C1 segment of cervical spinal cord (tissue), 14 donors: ENCODE measurements at regions not wholly inside any gene's neighbourhood (a gene's known extent, or its start where the extent isn't known, plus 50 kb on each side); places are given as distances from the start of the nearest gene placed in this dataset.
"Not testable (repeated sequence)": the region's sequence is repeated elsewhere in the genome, so short reads cannot be mapped to it uniquely, and the experiment has no call there.

Source experiments
- DNase-seq, 14 donors: peaks; one replicate each; lab custom pipeline; 2025; lab: John Stamatoyannopoulos, UW

DNA sequence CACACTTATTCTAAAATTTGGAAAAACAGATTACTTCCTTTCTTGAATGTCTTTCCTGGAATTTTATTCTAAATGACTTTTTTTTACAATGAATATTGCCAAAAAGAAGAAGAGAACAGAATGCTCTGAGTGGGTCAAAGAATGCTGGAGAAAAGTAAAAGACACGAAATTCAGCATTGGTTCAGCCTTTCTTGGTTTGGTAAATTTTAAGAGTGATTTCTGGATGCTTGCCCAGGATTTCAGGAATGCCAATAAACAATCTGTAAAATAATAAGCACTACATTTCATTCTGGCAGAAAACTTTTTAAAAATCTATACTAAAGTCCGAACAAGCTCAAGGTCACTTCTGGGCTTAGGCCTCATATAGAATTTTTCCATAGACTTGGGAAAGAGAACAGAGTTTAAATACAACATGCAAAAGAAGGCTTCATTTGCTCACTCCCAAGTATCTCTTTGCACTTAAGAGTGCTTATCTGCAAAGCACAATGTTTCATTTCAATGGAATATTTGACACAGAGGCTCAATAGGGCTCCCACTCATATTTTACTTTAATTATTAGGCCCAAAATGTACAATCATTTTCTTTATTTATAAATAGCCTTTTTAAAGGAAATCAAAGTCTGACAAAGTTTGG, 359.5 kb upstream of the ANKRD30A start:
- DNase-seq: no peak

GRCh38 chr10:36764823-36765222, 360.6 kb upstream of the ANKRD30A start:
- DNase-seq: no peak

- no peak for DNase-seq
These were observed 364.3 kb upstream of the ANKRD30A start for GRCh38 chr10:36761121-36761520.

GRCh38 chr10:36759141-36759805, 366.1 kb upstream of the ANKRD30A start:
- no peak for DNase-seq

DNA sequence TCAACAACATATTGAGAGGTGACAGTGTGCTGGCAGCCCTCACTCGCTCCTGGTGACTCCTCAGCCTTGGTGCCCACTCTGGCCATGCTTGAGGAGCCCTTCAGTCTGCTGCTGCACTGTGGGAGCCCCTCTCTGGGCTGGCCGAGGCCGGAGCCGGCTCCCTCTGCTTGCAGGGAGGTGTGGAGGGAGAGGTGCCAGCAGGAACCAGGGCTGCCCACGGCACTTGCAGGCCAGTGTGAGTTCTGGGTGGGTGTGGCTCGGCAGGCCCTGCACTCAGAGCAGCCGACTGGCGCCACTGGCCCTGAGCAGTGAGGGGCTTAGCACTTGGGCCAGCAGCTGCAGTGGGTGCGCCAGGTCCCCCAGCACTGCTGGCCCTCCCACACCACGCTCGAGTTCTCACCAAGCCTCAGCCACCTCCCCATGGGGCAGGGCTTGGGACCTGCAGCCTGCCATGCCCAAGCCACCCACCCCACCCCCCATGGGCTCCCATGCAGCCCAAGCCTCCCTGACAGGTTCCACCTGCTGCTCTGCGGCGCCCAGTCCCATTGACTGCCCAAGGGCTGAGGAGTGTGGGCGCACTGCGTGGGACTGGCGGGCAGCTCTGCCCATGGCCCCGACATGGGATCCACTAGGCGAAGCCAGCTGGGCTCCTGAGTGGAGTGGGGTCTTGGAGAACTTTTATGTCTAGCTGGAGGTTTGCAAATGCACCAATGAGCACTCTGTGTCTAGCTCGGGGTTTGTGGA, 377.1 kb upstream of the ANKRD30A start:
- DNase-seq: no peak

- no peak for DNase-seq
These were observed 385.4 kb upstream of the ANKRD30A start for GRCh38 chr10:36739884-36740445.

DNA sequence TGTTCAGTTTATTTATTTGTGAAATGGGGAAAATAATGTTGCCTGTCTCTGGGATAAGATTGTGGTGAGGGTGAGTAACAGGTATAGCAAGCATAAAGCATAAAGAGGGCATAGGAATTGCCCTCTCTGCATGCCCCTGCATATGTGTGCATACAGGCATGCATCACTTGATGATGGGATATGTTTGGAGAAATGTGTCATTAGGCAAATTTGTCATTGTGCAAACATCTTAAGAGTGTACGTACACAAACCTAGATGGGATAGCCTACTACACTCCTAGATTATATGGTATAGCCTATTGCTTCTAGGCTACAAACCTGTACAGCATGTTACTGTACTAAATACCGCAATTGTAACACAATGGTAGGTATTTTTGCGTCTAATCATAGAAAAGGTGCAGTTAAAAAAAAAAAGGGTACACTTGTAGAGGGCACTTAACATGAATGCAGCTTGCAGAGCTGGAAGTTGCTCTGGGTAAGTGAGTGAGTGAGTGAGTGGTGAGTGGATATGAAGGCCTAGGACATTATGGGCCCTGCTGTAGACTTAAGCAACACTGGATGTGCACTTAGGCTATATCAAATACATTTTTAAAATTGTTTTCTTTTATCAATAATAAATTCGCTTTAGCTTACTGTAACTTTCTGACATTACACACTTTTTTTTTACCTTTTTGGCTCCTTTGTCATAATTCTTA, 386.5 kb upstream of the ANKRD30A start:
- DNase-seq: no peak

- DNase-seq: no peak
These were observed 389.1 kb upstream of the ANKRD30A start for GRCh38 chr10:36736311-36736710.

DNA sequence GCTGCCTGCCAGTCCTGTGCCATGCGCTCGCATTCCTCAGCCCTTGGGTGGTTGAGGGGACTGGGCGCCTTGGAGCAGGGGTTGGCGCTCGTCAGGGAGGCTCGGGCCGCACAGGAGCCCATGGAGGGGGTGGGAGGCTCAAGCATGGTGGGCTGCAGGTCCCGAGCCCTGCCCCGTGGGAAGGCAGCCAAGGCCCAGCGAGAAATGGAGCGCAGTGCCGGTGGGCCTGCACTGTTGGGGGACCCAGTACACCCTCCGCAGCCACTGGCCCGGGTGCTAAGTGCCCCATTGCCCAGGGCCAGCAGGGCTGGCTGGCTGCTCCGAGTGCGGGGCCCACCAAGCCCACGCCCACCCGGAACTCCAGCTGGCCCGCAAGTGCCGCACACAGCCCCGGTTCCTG, 390.8 kb upstream of the ANKRD30A start:
- not testable (repeated sequence) for DNase-seq

DNA sequence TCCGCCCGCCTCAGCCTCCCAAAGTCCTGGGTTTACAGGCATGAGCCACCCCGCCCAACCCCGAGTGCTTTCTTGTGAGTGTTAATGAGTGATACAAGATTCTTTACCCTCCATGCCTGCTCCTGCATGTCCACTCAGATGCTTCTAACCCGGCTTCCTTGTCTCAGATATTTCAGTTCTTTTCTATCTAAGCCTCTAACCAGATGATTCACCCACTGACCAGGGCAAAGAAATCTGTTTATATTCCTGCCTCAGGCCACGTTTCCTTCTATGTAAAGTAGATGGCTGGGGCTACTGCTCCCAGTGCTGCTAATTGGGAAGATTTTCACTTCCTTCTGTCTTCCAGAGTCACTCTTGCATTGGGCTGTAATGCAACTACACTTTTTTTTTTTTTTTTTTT, 395.1 kb upstream of the ANKRD30A start:
- no peak for DNase-seq

GRCh38 chr10:36728626-36729025, 396.8 kb upstream of the ANKRD30A start:
- no peak for DNase-seq

- DNase-seq: peak in 6 of 14 donors; percentile 3 to 37 (median 6)
These were observed 399.5 kb upstream of the ANKRD30A start for GRCh38 chr10:36725581-36726520.

DNA sequence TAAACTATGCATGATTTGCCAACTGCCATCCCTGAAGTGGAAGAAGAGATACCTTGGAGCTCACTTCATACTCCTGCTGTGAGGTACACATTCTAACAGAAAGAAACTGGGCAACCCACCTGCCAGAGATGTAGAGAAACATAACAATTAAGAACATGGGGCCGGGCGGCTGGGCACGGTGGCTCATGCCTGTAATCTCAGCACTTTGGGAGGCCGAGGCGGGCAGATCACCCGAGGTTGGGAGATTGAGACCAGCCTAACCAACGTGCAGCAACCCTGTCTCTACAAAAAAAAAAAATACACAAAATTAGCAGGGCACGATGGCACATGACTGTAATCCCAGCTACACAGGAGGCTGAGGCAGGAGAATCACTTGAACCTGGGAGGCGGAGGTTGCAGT, 402.6 kb upstream of the ANKRD30A start:
- DNase-seq: no peak

- DNase-seq: no peak
These were observed 403.5 kb upstream of the ANKRD30A start for GRCh38 chr10:36721871-36722270.

DNA sequence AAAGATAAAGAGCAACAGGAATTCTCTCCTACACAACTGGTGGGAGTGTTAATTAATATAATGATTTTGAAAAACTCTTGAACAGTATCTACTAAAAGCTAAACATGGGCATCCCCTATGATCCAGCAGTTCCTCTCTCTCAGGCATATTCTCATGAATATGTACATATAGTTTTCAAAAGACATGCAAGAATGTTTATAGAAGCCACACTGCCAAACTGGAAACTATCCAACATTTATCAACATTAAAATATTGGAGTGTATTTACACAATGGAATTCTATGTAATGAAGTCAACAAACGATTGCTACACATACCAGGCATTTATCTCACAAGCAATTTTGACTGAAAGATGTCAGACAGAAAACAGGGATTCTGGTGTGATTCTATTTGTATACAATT, 404.5 kb upstream of the ANKRD30A start:
- DNase-seq: no peak

DNA sequence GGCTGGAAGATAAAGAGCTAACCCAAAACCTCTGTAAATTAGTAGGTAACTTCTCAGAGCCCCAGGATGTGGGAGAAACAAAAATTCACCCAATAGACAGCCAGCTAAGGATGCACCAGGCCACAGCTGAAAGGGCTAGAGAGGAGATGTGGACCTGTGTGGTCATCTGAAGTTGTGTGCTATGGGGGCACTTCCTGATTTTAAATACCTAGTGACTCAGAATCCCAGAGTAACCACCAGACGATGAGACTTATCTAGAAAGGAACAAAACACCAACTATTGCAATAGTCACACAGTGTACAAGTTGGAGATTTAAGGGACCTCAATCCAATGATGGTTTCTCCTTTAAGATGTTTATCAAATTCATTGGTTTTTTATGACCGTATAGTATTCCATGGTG, 408.3 kb upstream of the ANKRD30A start:
- no peak for DNase-seq

DNA sequence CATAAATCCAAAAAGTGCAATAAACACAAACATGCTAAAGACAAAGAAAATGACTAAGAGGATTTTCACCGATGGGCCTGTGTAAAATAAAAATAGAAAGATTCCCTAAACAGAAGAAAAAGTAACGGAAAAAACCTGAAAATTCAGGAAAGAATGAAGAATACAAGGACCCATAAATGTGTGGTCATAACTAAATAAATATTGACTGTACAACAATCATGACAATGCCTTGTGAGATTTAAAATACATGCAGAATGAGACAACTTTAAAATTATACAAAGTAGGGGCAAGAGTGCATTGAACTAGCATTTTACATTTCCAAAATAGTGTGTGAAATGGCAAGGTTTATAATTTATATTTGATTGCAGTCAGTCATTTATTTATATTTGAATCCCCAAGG, 409.1 kb upstream of the ANKRD30A start:
- no peak for DNase-seq

DNA sequence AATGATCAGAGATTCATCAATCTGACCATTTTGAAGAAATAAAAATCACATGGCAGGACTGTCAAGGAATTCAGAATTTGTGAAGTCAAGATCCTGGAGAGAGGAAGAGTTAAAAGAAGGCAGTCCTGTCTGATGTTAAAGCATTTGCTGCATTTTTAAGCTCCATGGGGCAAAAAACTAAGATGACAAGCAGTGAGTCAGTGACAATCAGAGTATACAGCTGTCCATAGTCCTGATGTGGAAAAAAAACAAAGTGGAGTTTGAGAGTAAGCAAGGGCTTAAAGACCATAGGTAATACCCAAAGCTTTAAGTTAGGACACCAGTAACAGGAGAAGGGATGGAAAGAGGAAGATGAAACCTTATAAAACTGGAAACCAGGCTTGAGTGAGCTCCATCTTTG, 412.7 kb upstream of the ANKRD30A start:
- no peak for DNase-seq

- DNase-seq: no peak
These were observed 414.0 kb upstream of the ANKRD30A start for GRCh38 chr10:36711361-36711760.

DNA sequence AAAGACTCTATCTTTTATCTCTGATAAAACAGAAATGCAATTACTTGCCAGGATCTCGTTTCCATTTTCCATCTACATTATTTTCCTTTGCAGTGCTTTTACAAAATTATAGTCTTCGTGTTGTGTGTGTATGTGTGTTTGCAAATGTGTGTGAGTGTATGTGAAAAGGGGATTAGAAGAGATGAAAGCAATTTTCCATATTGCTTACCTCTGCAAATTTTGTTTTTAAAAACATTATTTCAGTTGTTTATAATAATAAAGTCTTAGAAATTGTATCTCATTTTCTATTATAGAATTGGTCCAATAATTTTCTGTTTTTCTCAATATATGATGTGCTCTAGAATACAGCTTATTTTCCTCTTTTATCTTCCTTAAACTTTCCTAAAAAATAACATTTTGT, 421.3 kb upstream of the ANKRD30A start:
- no peak for DNase-seq

- no peak for DNase-seq
These were observed 422.2 kb upstream of the ANKRD30A start for GRCh38 chr10:36703179-36703578.
